H1 (cell line): ENCODE measurements at regions not wholly inside any gene's neighbourhood (a gene's known extent, or its start where the extent isn't known, plus 50 kb on each side); places are given as distances from the start of the nearest gene placed in this dataset.

Experiments used
- CTCF ChIA-PET: fragments of 300-600 bp; sonication (Branson Sonifier 250); formaldehyde crosslinking; loops from one replicate; lab custom pipeline; 2021; ENCODE audit not compliant: partially characterized antibody; lab: Charles Lee
- POLR2A ChIA-PET: fragments of 300-600 bp; sonication (Branson Sonifier 250); formaldehyde crosslinking; loops from one replicate; lab custom pipeline; 2021; ENCODE audit warnings: inconsistent platforms; ENCODE audit not compliant: partially characterized antibody; lab: Charles Lee
- DNase-seq, 2 experiments: peaks; one replicate each; pipeline versions ENCODE4 v3.0.0 to v3.0.0-alpha.2; 2010 to 2022; ENCODE audit warnings: low spot score in 2 of 2, low read depth in 1 of 2, mixed read lengths in 1 of 2
- FAIRE-seq: peaks from 2 replicates; lab custom pipeline; 2011; peaks lifted over from hg19 to GRCh38; lab: Jason Lieb, UNC
- H2AFZ ChIP-seq: 2 replicates; pipeline ENCODE4 v1.8.1; 2012; ENCODE audit warnings: low read length, inconsistent platforms
- H2AK5ac ChIP-seq: 2 replicates; pipeline ENCODE4 v1.6.1; 2013; ENCODE audit warnings: low read depth, low read length
- H2BK120ac ChIP-seq: replicated peaks from 2 replicates; pipeline ENCODE3; 2013; ENCODE audit warnings: low read depth, low read length, inconsistent platforms
- H2BK12ac ChIP-seq: 2 replicates; pipeline ENCODE4 v1.6.1; 2013; ENCODE audit warnings: low read depth, low read length
- H2BK15ac ChIP-seq: 2 replicates; pipeline ENCODE4 v1.6.1; 2013; ENCODE audit warnings: low read length
- H2BK20ac ChIP-seq: 2 replicates; pipeline ENCODE4 v1.6.1; 2013; ENCODE audit warnings: low read length
- H2BK5ac ChIP-seq: 2 replicates; pipeline ENCODE4 v1.6.1; 2013; ENCODE audit warnings: low read depth, low read length
- H3K14ac ChIP-seq: 2 replicates; pipeline ENCODE4 v1.6.1; 2013; ENCODE audit warnings: inconsistent platforms; ENCODE audit not compliant: insufficient read length
- H3K18ac ChIP-seq: 2 replicates; pipeline ENCODE4 v1.6.1; 2013; ENCODE audit warnings: low read length; ENCODE audit errors: extremely low read depth
- H3K23ac ChIP-seq: 2 replicates; pipeline ENCODE4 v1.6.1; 2013; ENCODE audit warnings: inconsistent platforms; ENCODE audit not compliant: insufficient read length
- H3K23me2 ChIP-seq: 2 replicates; pipeline ENCODE4 v1.6.1; 2013; ENCODE audit warnings: low read depth, low read length
- H3K27ac ChIP-seq: 2 replicates; pipeline ENCODE4 v1.6.1; 2011; ENCODE audit warnings: low read depth, low read length, inconsistent platforms
- H3K27me3 ChIP-seq, 4 experiments: replicated peaks in 1 of 4; 1 replicate in 1 of 4; 2 replicates in 3 of 4; pipeline versions ENCODE4 v1.6.1 to v1.8.1; 2011 to 2013; ENCODE audit warnings: low read length in 3 of 4, mild to moderate bottlenecking in 3 of 4, inconsistent platforms in 2 of 4, mixed read lengths in 2 of 4, moderate library complexity in 1 of 4; ENCODE audit not compliant: control insufficient read depth in 3 of 4, insufficient read depth in 3 of 4; ENCODE audit errors: extremely low read depth in 1 of 4
- H3K36me3 ChIP-seq, 4 experiments: 2 replicates each; pipeline versions ENCODE4 v1.6.1 to v1.8.1; 2011 to 2013; ENCODE audit warnings: mild to moderate bottlenecking in 4 of 4, low read length in 3 of 4, moderate library complexity in 2 of 4, control low read depth in 1 of 4, inconsistent platforms in 1 of 4; ENCODE audit not compliant: insufficient read depth in 4 of 4, control insufficient read depth in 2 of 4
- H3K4ac ChIP-seq: replicated peaks from 2 replicates; pipeline ENCODE3; 2013; ENCODE audit warnings: low read length, low read depth, mixed read lengths, inconsistent platforms; ENCODE audit not compliant: insufficient read length
- H3K4me1 ChIP-seq, 4 experiments: replicated peaks in 1 of 4; 1 replicate in 1 of 4; 2 replicates in 3 of 4; pipeline versions ENCODE4 v1.6.1 to v1.8.1; 2011 to 2013; ENCODE audit warnings: low read length in 3 of 4, inconsistent platforms in 2 of 4, mixed read lengths in 1 of 4; ENCODE audit not compliant: insufficient read depth in 4 of 4, control insufficient read depth in 3 of 4
- H3K4me2 ChIP-seq, 2 experiments: 2 replicates each; pipeline versions ENCODE4 v1.6.1 to v1.8.1; 2011 to 2013; ENCODE audit warnings: low read depth in 2 of 2, low read length in 2 of 2, control low read depth in 1 of 2, inconsistent platforms in 1 of 2, mild to moderate bottlenecking in 1 of 2; ENCODE audit not compliant: insufficient read depth in 1 of 2
- H3K4me3 ChIP-seq, 4 experiments: fragments of 200-600, 300-600 bp in 1 of 4; sonication (generic), shearing (Covaris generic), sonication (Bioruptor Twin) in 1 of 4; 2 replicates each; pipeline versions ENCODE4 v1.5.1 to v1.8.1; 2011 to 2016; ENCODE audit warnings: low read length in 4 of 4, low read depth in 3 of 4, control low read depth in 2 of 4, inconsistent platforms in 2 of 4, mild to moderate bottlenecking in 2 of 4, mixed read lengths in 1 of 4, moderate library complexity in 1 of 4; ENCODE audit not compliant: insufficient read depth in 2 of 4; ENCODE audit errors: extremely low read depth in 1 of 4
- H3K56ac ChIP-seq: replicated peaks from 2 replicates; pipeline ENCODE3; 2013; ENCODE audit warnings: low read depth, mild to moderate bottlenecking, mixed read lengths, low read length, inconsistent platforms; ENCODE audit not compliant: insufficient read length
- H3K79me1 ChIP-seq: 2 replicates; pipeline ENCODE4 v1.6.1; 2013; ENCODE audit warnings: low read depth, low read length, control low read depth
- H3K79me2 ChIP-seq, 2 experiments: 2 replicates each; pipeline versions ENCODE4 v1.6.1 to v1.8.1; 2012 to 2013; ENCODE audit warnings: low read length in 2 of 2, mild to moderate bottlenecking in 2 of 2, inconsistent platforms in 1 of 2; ENCODE audit not compliant: insufficient read depth in 2 of 2, control insufficient read depth in 1 of 2
- H3K9ac ChIP-seq, 4 experiments: replicated peaks in 1 of 4; 1 replicate in 1 of 4; 2 replicates in 3 of 4; pipeline versions ENCODE4 v1.6.1 to v1.8.1; 2011 to 2013; ENCODE audit warnings: low read depth in 3 of 4, low read length in 3 of 4, control low read depth in 2 of 4, mild to moderate bottlenecking in 2 of 4, moderate library complexity in 2 of 4, inconsistent platforms in 1 of 4; ENCODE audit errors: extremely low read depth in 1 of 4
- H3K9me3 ChIP-seq, 2 experiments: 2 replicates each; pipeline versions ENCODE4 v1.6.1 to v1.8.1; 2012 to 2013; ENCODE audit warnings: mild to moderate bottlenecking in 2 of 2, moderate library complexity in 2 of 2, control low read depth in 1 of 2, inconsistent platforms in 1 of 2, low read depth in 1 of 2, low read length in 1 of 2, mixed read lengths in 1 of 2; ENCODE audit not compliant: insufficient read depth in 2 of 2
- H4K20me1 ChIP-seq, 2 experiments: replicated peaks in 1 of 2; 2 replicates each; pipeline versions ENCODE3 to v1.8.1; 2011 to 2013; ENCODE audit warnings: inconsistent platforms in 2 of 2, low read length in 2 of 2, mild to moderate bottlenecking in 1 of 2; ENCODE audit not compliant: insufficient read depth in 2 of 2, control insufficient read depth in 1 of 2
- H4K5ac ChIP-seq: 2 replicates; pipeline ENCODE4 v1.6.1; 2013; ENCODE audit warnings: low read length, low read depth, mixed read lengths, inconsistent platforms; ENCODE audit not compliant: insufficient read length
- H4K8ac ChIP-seq: 2 replicates; pipeline ENCODE4 v1.8.0; 2013; ENCODE audit warnings: mild to moderate bottlenecking, moderate library complexity, low read length, inconsistent platforms; ENCODE audit not compliant: insufficient read depth; ENCODE audit errors: extremely low read depth
- H4K91ac ChIP-seq: replicated peaks from 2 replicates; pipeline ENCODE3; 2013; ENCODE audit warnings: low read length, mixed read lengths, inconsistent platforms; ENCODE audit not compliant: insufficient read length
- POU5F1 ChIP-seq: IDR thresholded peaks from 2 replicates; pipeline ENCODE4 v1.6.1; 2011; ENCODE audit warnings: low read depth, mild to moderate bottlenecking, low read length, moderate library complexity
- SP1 ChIP-seq: IDR thresholded peaks from 2 replicates; pipeline ENCODE4 v1.6.1; 2011; ENCODE audit warnings: low read depth, low read length
- SP2 ChIP-seq: IDR thresholded peaks from 2 replicates; pipeline ENCODE4 v1.6.1; 2012; ENCODE audit warnings: mild to moderate bottlenecking, low read length, inconsistent platforms
- WGBS, 2 experiments: shearing (Covaris generic) in 1 of 2; methylation state at CpG; one replicate each; pipeline versions ENCODE4 v1.1.6 to v1.1.7; 2013 to 2015; ENCODE audit warnings: low lambda C conversion rate in 2 of 2, mixed read lengths in 2 of 2, inconsistent platforms in 1 of 2, low coverage in 1 of 2, missing lambda C conversion rate in 1 of 2; ENCODE audit not compliant: insufficient replicate concordance in 2 of 2, insufficient coverage in 1 of 2, insufficient read length in 1 of 2; ENCODE audit errors: extremely low coverage in 1 of 2, missing lambda C conversion rate in 1 of 2; 5-methylcytosine and 5-hydroxymethylcytosine counted together

- Histone ChIP-seq H3K9me3 (no peaks in the 10 kb centered on the region), H3K4me2 (no peak overlapping the region), H3K27me3 (no peaks in the 10 kb centered on the region), H3K14ac (no peak overlapping the region), H2AK5ac (no peak overlapping the region), H3K4ac (no peak overlapping the region), H3K23ac (no peak overlapping the region), H3K4me3 (no peak overlapping the region), H4K20me1 (no peaks in the 10 kb centered on the region), H2BK20ac (no peak overlapping the region), H2AFZ (no peak overlapping the region), H3K79me1 (no peaks in the 10 kb centered on the region), H3K23me2 (no peaks in the 10 kb centered on the region; the same call in 1 of the 2 replicates), H3K27ac (no peak overlapping the region), H4K8ac (no peak overlapping the region), H4K91ac (no peak overlapping the region), H3K36me3 (no peaks in the 10 kb centered on the region), H2BK120ac (no peak overlapping the region), H4K5ac (no peak overlapping the region), H2BK12ac (no peak overlapping the region), H3K4me1 (no peaks in the 10 kb centered on the region), H3K56ac (no peak overlapping the region), H2BK15ac (no peak overlapping the region), H3K79me2 (no peaks in the 10 kb centered on the region), H3K18ac (no peak overlapping the region), H2BK5ac (no peak overlapping the region), H3K9ac (no peak overlapping the region)
- DNase-seq (no peak), FAIRE-seq (no peak)
- WGBS, 2 experiments = 87% methylated on average over 2 of the region's 2 CpGs; no CpG with 5 or more reads in 1 of the 2 experiments
- TF ChIP-seq SP2 (no peak), POU5F1 (no peak), SP1 (no peak)
- ChIA-PET CTCF (no interaction called here), POLR2A (no interaction called here)
Observed at GRCh38 chr4:106429885-106430284, 61.3 kb upstream of the GIMD1 start.
